ENCODE measurements at regions not wholly inside any gene's neighbourhood (a gene's known extent, or its start where the extent isn't known, plus 50 kb on each side); places are given as distances from the start of the nearest gene placed in this dataset.
"Not testable (repeated sequence)": the region's sequence is repeated elsewhere in the genome, so short reads cannot be mapped to it uniquely, and the experiment has no call there.

- Histone ChIP-seq H3K9me3 (ENCODE audit: control insufficient read depth in 4 of 4, insufficient read depth in 3 of 4, low read length in 3 of 4) (no peaks in the 10 kb centered on the region), H3K27ac (ENCODE audit: low read depth in 1 of 2, low read length in 1 of 2) (no peak overlapping the region), H3K4me1 (ENCODE audit: control insufficient read depth in 5 of 5, insufficient read depth in 5 of 5, low read length in 5 of 5) (peaks cover 0 to 10% (median 3%) of the 10 kb centered on the region in 5 donors), H3K4me3 (no peak overlapping the region), H3K9ac (ENCODE audit: insufficient read depth in 1 of 2, low read length in 2 of 2) (no peak overlapping the region), H3K36me3 (ENCODE audit: control insufficient read depth in 4 of 4, insufficient read depth in 4 of 4, low read length in 4 of 4) (no peaks in the 10 kb centered on the region), H3K27me3 (ENCODE audit: control insufficient read depth in 3 of 3, insufficient read depth in 3 of 3, low read length in 2 of 3) (no peaks in the 10 kb centered on the region)
- WGBS, 2 donors, result 85 to 88% methylated on average over 1 of the region's 1 CpG
- TF ChIP-seq, protein P1, sequence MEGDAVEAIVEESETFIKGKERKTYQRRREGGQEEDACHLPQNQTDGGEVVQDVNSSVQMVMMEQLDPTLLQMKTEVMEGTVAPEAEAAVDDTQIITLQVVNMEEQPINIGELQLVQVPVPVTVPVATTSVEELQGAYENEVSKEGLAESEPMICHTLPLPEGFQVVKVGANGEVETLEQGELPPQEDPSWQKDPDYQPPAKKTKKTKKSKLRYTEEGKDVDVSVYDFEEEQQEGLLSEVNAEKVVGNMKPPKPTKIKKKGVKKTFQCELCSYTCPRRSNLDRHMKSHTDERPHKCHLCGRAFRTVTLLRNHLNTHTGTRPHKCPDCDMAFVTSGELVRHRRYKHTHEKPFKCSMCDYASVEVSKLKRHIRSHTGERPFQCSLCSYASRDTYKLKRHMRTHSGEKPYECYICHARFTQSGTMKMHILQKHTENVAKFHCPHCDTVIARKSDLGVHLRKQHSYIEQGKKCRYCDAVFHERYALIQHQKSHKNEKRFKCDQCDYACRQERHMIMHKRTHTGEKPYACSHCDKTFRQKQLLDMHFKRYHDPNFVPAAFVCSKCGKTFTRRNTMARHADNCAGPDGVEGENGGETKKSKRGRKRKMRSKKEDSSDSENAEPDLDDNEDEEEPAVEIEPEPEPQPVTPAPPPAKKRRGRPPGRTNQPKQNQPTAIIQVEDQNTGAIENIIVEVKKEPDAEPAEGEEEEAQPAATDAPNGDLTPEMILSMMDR (IDR thresholded peaks at IDR 0.05; ENCODE audit: control extremely low read depth, extremely low read depth), result no peak
- DNase-seq (no peak), ATAC-seq (ENCODE audit: insufficient read depth, low FRiP score) (no peak)
Observed at GRCh38 chr1:55441489-55441888, 226.3 kb upstream of the USP24 start.

- Histone ChIP-seq H3K27me3 (ENCODE audit: control insufficient read depth in 3 of 3, insufficient read depth in 3 of 3, low read length in 2 of 3) (no peaks in the 10 kb centered on the region), H3K27ac (ENCODE audit: low read depth in 1 of 2, low read length in 1 of 2) (no peak overlapping the region), H3K4me3 (no peak overlapping the region), H3K9ac (ENCODE audit: insufficient read depth in 1 of 2, low read length in 2 of 2) (no peak overlapping the region), H3K9me3 (ENCODE audit: control insufficient read depth in 4 of 4, insufficient read depth in 3 of 4, low read length in 3 of 4) (no peaks in the 10 kb centered on the region), H3K4me1 (ENCODE audit: control insufficient read depth in 5 of 5, insufficient read depth in 5 of 5, low read length in 5 of 5) (no peaks in the 10 kb centered on the region), H3K36me3 (ENCODE audit: control insufficient read depth in 4 of 4, insufficient read depth in 4 of 4, low read length in 4 of 4) (no peaks in the 10 kb centered on the region)
- TF ChIP-seq, protein P1 (IDR thresholded peaks at IDR 0.05; ENCODE audit: control extremely low read depth, extremely low read depth), result no peak
- DNase-seq (no peak), ATAC-seq (ENCODE audit: insufficient read depth, low FRiP score) (no peak)
- WGBS, 2 donors, result 37 to 44% methylated on average over 2 of the region's 2 CpGs
Observed at GRCh38 chr1:55437692-55438091, 222.5 kb upstream of the USP24 start.

- not testable (repeated sequence) for H3K27ac ChIP-seq (ENCODE audit: low read depth in 1 of 2, low read length in 1 of 2); H3K36me3 ChIP-seq (ENCODE audit: control insufficient read depth in 4 of 4, insufficient read depth in 4 of 4, low read length in 4 of 4); H3K9me3 ChIP-seq (ENCODE audit: control insufficient read depth in 4 of 4, insufficient read depth in 3 of 4, low read length in 3 of 4); ATAC-seq (ENCODE audit: insufficient read depth, low FRiP score); H3K9ac ChIP-seq (ENCODE audit: insufficient read depth in 1 of 2, low read length in 2 of 2); H3K27me3 ChIP-seq (ENCODE audit: control insufficient read depth in 3 of 3, insufficient read depth in 3 of 3, low read length in 2 of 3); H3K4me3 ChIP-seq
- peak; percentile 50 to 55 (median 54) for DNase-seq
- 62 to 68% methylated on average over 3 of the region's 3 CpGs for WGBS, 2 donors
- H3K4me1 ChIP-seq (ENCODE audit: control insufficient read depth in 5 of 5, insufficient read depth in 5 of 5, low read length in 5 of 5), result peaks cover 0 to 36% (median 18%) of the 10 kb centered on the region in 5 donors
Observed at GRCh38 chr1:55430720-55431119, 215.6 kb upstream of the USP24 start.

DNA sequence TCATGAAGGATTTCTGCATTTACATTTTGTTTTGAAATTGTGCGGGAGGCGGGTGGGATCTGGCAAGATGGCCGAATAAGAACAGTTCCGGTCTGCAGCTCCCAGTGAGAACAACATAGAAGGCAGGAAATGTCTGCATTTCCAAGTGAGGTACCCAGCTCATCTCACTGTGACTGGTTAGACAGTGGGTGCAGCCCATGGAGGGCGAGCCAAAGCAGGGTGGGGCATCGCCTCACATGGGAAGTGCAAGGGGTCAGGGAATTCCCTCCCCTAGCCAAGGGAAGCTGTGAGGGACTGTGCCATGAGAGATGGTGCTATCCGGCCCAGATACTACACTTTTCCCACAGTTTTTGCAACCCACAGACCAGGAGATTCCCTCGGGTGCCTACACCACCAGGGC lies 215.0 kb upstream of the USP24 start:
- DNase-seq; H3K9ac ChIP-seq (ENCODE audit: insufficient read depth in 1 of 2, low read length in 2 of 2); H3K9me3 ChIP-seq (ENCODE audit: control insufficient read depth in 4 of 4, insufficient read depth in 3 of 4, low read length in 3 of 4); H3K27me3 ChIP-seq (ENCODE audit: control insufficient read depth in 3 of 3, insufficient read depth in 3 of 3, low read length in 2 of 3); H3K36me3 ChIP-seq (ENCODE audit: control insufficient read depth in 4 of 4, insufficient read depth in 4 of 4, low read length in 4 of 4); H3K4me3 ChIP-seq; ATAC-seq (ENCODE audit: insufficient read depth, low FRiP score): not testable (repeated sequence)
- peaks cover 0 to 36% (median 18%) of the 10 kb centered on the region in 5 donors for H3K4me1 ChIP-seq (ENCODE audit: control insufficient read depth in 5 of 5, insufficient read depth in 5 of 5, low read length in 5 of 5)
- 88 to 90% methylated on average over 8 of the region's 8 CpGs for WGBS, 2 donors
- H3K27ac ChIP-seq (ENCODE audit: low read depth in 1 of 2, low read length in 1 of 2), result peak overlapping the region in 1 of 2 donors; percentile 2
